Stimulated activated CD4-positive, alpha-beta T cell treated with anti-CD3 and anti-CD28 coated beads, Interleukin-1b, Interleukin-23, amount 100 ng/mL, for 4 hours (primary cell): ENCODE measurements at regions not wholly inside any gene's neighbourhood (a gene's known extent, or its start where the extent isn't known, plus 50 kb on each side); places are given as distances from the start of the nearest gene placed in this dataset.

Experiments used
- DNase-seq, 2 donors: peaks; one replicate each; pipeline ENCODE4 v3.0.0-alpha.2; 2020; ENCODE audit warnings: low read depth in 2 of 2

GRCh38 chr3:46090161-46090591 lies 62.9 kb upstream of the XCR1 start:
- no peak for DNase-seq

GRCh38 chr3:46089237-46090011 lies 62.1 kb upstream of the XCR1 start:
- no peak for DNase-seq

- DNase-seq: no peak
Observed at GRCh38 chr3:46087871-46088270, 60.6 kb upstream of the XCR1 start.

- DNase-seq: no peak
Observed at GRCh38 chr3:46086986-46087385, 59.7 kb upstream of the XCR1 start.

GRCh38 chr3:46086083-46086437 lies 58.8 kb upstream of the XCR1 start:
- no peak for DNase-seq

GRCh38 chr3:46085421-46086082 lies 58.3 kb upstream of the XCR1 start:
- no peak for DNase-seq

GRCh38 chr3:46083956-46084355 lies 56.7 kb upstream of the XCR1 start:
- no peak for DNase-seq

GRCh38 chr3:46082849-46083248 lies 55.6 kb upstream of the XCR1 start:
- DNase-seq: no peak

GRCh38 chr3:46082021-46082420 lies 54.7 kb upstream of the XCR1 start:
- no peak for DNase-seq

- no peak for DNase-seq
Observed at GRCh38 chr3:46080969-46081345, 53.7 kb upstream of the XCR1 start.

GRCh38 chr3:46080124-46080968 lies 53.1 kb upstream of the XCR1 start:
- DNase-seq: no peak

- DNase-seq: peak; percentile 74 to 90
Observed at GRCh38 chr3:46078712-46079400, 51.6 kb upstream of the XCR1 start.
